GM12892 (cell line): ENCODE measurements at regions not wholly inside any gene's neighbourhood (a gene's known extent, or its start where the extent isn't known, plus 50 kb on each side); places are given as distances from the start of the nearest gene placed in this dataset.

Experiments
- POLR2A ChIP-seq: IDR thresholded peaks from 2 replicates; pipeline ENCODE4 v1.6.1; 2011; ENCODE audit warnings: low read depth, low read length, control low read depth
- POLR2AphosphoS5 ChIP-seq: IDR thresholded peaks from 2 replicates; pipeline ENCODE4 v1.6.1; 2011; ENCODE audit warnings: low read depth, low read length, control low read depth

DNA sequence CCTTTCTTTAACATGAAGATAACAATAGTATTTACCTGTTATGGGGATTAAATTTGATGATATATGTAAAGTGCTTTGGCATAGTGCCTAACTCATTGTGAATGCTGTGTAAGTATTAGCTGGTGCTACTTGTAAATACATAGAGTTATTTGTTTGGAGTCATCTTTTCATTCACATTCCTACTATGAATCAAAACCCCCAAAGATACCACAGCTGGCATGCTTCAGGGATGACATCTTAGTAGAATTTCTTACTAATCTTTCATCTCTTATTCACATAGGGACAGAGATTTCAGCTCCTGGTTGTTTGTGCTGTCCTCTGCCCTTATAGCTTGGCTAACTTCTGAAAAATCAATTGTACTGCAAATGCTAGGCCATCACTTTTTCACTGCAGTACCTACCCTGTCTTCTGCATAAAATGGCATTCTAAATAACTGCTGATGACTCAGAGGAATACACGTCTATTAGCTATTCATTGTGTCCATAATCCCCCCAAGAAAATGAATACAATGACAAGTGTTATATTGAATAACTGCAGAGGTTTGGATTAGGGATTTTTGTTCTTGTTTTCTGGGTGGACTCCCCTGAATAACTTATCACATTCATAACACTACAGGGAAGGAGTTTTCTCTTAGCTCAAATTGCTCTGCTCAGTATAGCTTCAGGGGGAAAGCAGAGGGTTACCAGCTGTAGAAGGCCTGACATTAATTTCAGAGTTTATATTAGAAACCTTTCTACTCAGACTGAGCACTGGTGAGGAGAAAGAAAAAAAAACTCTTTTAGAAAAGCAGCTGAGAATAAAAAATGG is 192.2 kb upstream of the C9orf72 start:
- TF ChIP-seq POLR2AphosphoS5 (no peak), POLR2A (no peak)
